ENCODE measurements at regions not wholly inside any gene's neighbourhood (a gene's known extent, or its start where the extent isn't known, plus 50 kb on each side); places are given as distances from the start of the nearest gene placed in this dataset. TPM values are rescaled to one million over a fixed set of nuclear protein-coding genes. Genes with fewer than 3 reads are reported as not detected.

Small RNA genes lying in the stretch of these regions (small RNA-seq; reads per million reads assigned to genes)
- gene RNU6-806P: not detected

Measured in liver (tissue), 1 donor.